ENCODE measurements at regions not wholly inside any gene's neighbourhood (a gene's known extent, or its start where the extent isn't known, plus 50 kb on each side); places are given as distances from the start of the nearest gene placed in this dataset.

GRCh38 chr11:128345316-128345715 lies 242.0 kb downstream of the ETS1 start:
- TF ChIP-seq, protein P1, sequence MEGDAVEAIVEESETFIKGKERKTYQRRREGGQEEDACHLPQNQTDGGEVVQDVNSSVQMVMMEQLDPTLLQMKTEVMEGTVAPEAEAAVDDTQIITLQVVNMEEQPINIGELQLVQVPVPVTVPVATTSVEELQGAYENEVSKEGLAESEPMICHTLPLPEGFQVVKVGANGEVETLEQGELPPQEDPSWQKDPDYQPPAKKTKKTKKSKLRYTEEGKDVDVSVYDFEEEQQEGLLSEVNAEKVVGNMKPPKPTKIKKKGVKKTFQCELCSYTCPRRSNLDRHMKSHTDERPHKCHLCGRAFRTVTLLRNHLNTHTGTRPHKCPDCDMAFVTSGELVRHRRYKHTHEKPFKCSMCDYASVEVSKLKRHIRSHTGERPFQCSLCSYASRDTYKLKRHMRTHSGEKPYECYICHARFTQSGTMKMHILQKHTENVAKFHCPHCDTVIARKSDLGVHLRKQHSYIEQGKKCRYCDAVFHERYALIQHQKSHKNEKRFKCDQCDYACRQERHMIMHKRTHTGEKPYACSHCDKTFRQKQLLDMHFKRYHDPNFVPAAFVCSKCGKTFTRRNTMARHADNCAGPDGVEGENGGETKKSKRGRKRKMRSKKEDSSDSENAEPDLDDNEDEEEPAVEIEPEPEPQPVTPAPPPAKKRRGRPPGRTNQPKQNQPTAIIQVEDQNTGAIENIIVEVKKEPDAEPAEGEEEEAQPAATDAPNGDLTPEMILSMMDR (IDR thresholded peaks at IDR 0.05), result no peak
- TF ChIP-seq POLR2A (IDR thresholded peaks at IDR 0.05), result no peak

All from prostate gland (tissue), 2 donors.